ENCODE measurements at regions not wholly inside any gene's neighbourhood (a gene's known extent, or its start where the extent isn't known, plus 50 kb on each side); places are given as distances from the start of the nearest gene placed in this dataset.
"Not testable (repeated sequence)": the region's sequence is repeated elsewhere in the genome, so short reads cannot be mapped to it uniquely, and the experiment has no call there.

- TF ChIP-seq, protein P1, sequence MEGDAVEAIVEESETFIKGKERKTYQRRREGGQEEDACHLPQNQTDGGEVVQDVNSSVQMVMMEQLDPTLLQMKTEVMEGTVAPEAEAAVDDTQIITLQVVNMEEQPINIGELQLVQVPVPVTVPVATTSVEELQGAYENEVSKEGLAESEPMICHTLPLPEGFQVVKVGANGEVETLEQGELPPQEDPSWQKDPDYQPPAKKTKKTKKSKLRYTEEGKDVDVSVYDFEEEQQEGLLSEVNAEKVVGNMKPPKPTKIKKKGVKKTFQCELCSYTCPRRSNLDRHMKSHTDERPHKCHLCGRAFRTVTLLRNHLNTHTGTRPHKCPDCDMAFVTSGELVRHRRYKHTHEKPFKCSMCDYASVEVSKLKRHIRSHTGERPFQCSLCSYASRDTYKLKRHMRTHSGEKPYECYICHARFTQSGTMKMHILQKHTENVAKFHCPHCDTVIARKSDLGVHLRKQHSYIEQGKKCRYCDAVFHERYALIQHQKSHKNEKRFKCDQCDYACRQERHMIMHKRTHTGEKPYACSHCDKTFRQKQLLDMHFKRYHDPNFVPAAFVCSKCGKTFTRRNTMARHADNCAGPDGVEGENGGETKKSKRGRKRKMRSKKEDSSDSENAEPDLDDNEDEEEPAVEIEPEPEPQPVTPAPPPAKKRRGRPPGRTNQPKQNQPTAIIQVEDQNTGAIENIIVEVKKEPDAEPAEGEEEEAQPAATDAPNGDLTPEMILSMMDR (IDR thresholded peaks at IDR 0.05; ENCODE audit: insufficient read depth, low read length, missing control alignments) = no peak
- DNase-seq (ENCODE audit: low read depth, low spot score) = no peak
- CTCF ChIA-PET = no interaction called here
- H3K4me3 ChIP-seq (ENCODE audit: low read depth, low read length) = no peak overlapping the region
- POLR2A ChIA-PET = no interaction called here
Observed at GRCh38 chr9:108039012-108039411, 549.4 kb upstream of the KLF4 start.

DNA sequence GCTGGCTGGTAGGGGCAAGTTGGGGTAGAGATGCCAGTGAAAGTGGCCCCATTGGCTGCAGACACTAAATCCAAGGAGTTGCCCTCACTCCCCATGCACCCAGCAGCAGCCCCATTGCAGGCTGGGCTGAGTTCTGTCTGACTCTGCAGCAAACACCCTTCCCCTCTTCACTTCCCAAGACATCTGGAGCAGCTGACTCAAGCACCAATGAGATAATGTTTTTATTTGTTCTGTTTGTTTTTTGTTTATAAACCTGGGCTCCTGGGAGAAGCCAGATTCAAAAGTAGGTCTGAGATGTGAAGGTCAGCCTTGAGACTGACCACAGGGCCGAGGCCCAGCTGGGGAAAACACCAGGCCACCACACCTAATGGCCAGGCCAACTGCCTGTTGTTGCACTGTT lies 545.9 kb upstream of the KLF4 start:
- ChIA-PET POLR2A (interaction anchor here (0.6 kb wide), 2 partner anchors 146 to 546 kb away, joined by 3 to 4 read pairs; no protein-coding TSS in a partner anchor), CTCF (no interaction called here)
- no peak overlapping the region for H3K4me3 ChIP-seq (ENCODE audit: low read depth, low read length)
- TF ChIP-seq, protein P1 (IDR thresholded peaks at IDR 0.05; ENCODE audit: insufficient read depth, low read length, missing control alignments) = no peak
- no peak for DNase-seq (ENCODE audit: low read depth, low spot score)

DNA sequence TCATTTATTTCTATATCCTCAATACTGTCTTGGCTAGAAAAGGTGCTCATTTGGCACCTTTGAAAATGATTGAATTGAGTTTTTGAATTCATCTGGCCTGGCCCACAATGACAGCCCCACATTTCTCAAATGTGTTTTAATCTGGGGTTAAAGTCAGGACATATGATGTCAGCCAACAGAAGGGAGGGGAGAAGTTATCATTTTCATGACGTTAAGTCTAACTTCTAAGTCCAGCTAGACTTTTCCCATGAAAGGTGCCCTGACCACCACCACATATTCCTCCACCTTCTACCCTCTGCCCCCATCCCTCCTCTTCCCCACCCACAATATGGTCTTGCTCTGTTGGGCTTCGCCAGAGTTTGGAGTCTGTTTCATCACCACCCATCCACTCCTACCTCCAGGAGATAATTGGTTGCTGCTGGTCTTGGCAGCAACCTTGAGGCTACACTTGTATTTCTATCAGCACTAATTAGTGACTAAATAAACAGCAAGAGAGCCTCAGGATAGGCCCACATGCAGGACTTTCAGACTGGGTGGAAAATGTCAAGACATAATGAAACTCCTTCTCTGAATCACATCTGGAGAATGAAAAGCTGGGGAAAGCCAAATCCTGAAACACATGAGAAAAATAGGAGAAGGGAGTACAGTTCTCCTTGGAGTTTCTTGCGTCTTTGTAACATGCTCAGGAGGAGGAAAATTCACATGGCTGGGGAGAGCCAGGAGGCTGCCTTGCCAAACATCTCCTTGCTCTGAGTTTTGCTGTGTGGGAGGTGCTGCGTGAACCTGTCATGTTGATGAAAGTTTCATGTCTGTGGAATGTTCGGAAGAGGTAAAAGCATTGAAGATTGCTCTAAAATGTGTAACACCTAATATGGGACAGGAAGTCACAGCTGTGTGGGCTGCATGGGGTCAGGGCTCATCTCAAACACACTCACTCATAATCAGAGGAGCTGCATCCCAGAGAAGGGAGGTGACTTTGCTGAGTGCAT lies 544.7 kb upstream of the KLF4 start:
- no peak overlapping the region for H3K4me3 ChIP-seq (ENCODE audit: low read depth, low read length)
- TF ChIP-seq, protein P1 (IDR thresholded peaks at IDR 0.05; ENCODE audit: insufficient read depth, low read length, missing control alignments) = no peak
- ChIA-PET CTCF (interaction anchor here (1.0 kb wide), 1 partner anchor 531 kb away, joined by 3 read pairs; no protein-coding TSS in a partner anchor), POLR2A (interaction anchor here (0.6 kb wide), 1 partner anchor 147 kb away, joined by 4 read pairs; no protein-coding TSS in a partner anchor)
- no peak for DNase-seq (ENCODE audit: low read depth, low spot score)

- DNase-seq (ENCODE audit: low read depth, low spot score); POLR2A ChIA-PET; H3K4me3 ChIP-seq (ENCODE audit: low read depth, low read length); CTCF ChIA-PET: not testable (repeated sequence)
Observed at GRCh38 chr9:108032079-108032478, 542.5 kb upstream of the KLF4 start.

- DNase-seq (ENCODE audit: low read depth, low spot score); H3K4me3 ChIP-seq (ENCODE audit: low read depth, low read length); CTCF ChIA-PET; POLR2A ChIA-PET: not testable (repeated sequence)
Observed at GRCh38 chr9:108031221-108031620, 541.7 kb upstream of the KLF4 start.

GRCh38 chr9:108026718-108027117 lies 537.1 kb upstream of the KLF4 start:
- H3K4me3 ChIP-seq (ENCODE audit: low read depth, low read length); DNase-seq (ENCODE audit: low read depth, low spot score); POLR2A ChIA-PET; CTCF ChIA-PET: not testable (repeated sequence)

DNA sequence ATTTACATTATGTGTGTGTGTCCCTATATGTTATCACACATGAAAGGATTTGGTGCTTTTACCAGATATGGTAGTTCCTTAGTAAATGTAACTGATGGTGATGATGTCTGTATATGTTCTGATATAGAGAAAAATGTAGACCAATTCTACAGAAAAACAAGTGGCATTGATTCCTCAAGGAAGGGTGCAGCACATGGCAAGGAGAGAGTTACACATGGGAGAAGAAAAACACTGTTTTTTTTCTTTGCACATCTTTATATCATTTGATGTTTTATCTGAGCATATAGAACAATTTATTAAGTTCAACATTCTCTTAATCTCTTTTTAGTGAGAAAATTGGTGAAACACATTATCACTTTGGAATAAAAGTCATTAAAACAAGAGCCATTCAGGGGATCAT lies 535.0 kb upstream of the KLF4 start:
- no peak for DNase-seq (ENCODE audit: low read depth, low spot score)
- ChIA-PET POLR2A (no interaction called here), CTCF (no interaction called here)
- TF ChIP-seq, protein P1 (IDR thresholded peaks at IDR 0.05; ENCODE audit: insufficient read depth, low read length, missing control alignments) = no peak
- H3K4me3 ChIP-seq (ENCODE audit: low read depth, low read length) = no peak overlapping the region
